Left hindlimb (tissue), 1 donor: ENCODE measurements at regions not wholly inside any gene's neighbourhood (a gene's known extent, or its start where the extent isn't known, plus 50 kb on each side); places are given as distances from the start of the nearest gene placed in this dataset.

ENCODE experiments used
- DNase-seq: peaks from one replicate; pipeline ENCODE4 v3.0.0-alpha.2; 2018

GRCh38 chr12:30428098-30428497, 267.6 kb downstream of the IPO8 start:
- DNase-seq: no peak

DNA sequence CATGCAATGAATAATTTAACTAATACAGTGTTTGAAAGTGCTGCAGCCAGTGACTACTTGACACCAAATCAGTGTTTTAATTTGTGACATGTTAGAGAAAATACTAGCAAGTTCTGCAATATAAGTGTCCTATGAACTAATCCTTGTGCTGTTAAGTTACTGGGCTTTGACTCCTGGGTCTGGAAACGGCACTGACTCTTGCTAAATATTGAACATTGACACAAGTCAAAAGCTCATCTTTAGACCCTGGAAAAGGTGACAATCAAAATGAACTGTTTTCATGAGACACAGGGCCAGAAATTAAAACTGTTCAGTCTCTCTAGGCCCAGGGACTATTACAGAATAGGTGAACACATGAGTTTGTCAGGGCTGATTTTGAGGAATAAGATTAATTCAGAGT, 268.1 kb downstream of the IPO8 start:
- DNase-seq: no peak

- DNase-seq: no peak
These were observed 270.2 kb downstream of the IPO8 start for GRCh38 chr12:30425445-30425844.

- no peak for DNase-seq
These were observed 272.3 kb downstream of the IPO8 start for GRCh38 chr12:30423330-30423729.

DNA sequence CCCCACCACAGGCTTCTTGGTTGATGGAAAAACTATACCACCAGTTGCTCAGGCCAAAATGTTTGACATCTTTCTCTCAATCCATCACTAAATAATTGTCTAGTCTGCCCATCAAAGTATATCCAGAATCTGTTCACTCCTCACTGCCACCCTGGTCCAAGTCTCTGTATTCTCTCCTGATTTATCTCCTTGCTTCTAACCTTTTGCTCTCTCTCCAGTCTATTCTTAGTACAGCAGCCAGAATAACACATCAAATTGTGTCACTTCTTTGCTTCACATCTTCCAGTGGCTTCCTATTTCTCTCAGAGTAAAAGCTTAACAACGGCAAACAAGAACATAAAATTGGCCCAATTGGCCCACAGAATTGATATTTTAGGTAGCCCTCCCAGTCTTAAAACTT, 272.8 kb downstream of the IPO8 start:
- DNase-seq: no peak

DNA sequence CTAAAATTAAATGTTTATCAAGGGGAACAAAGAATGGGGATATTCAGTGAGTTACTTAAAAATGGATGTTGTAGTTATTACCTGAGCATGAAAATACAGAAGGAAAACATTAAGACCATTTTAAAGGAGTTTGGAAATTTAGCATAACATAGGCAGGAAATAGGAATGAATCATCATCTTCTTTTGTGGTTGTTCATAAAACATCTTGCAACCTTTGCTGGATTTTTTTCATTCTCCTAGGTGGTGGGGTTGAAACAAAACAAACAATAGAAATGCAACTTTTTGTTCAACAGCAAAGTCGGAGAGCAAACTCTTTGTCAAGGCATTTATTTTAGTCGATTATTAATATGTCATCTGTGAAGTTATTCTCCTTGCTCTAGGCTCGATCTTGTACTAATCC, 275.1 kb downstream of the IPO8 start:
- DNase-seq: no peak

GRCh38 chr12:30417697-30418231, 277.9 kb downstream of the IPO8 start:
- no peak for DNase-seq

- DNase-seq: no peak
These were observed 279.0 kb downstream of the IPO8 start for GRCh38 chr12:30416631-30417030.

GRCh38 chr12:30415777-30416176, 279.9 kb downstream of the IPO8 start:
- no peak for DNase-seq

- DNase-seq: no peak
These were observed 281.2 kb downstream of the IPO8 start for GRCh38 chr12:30414507-30414906.

GRCh38 chr12:30400349-30400748, 295.3 kb downstream of the IPO8 start:
- DNase-seq: no peak

GRCh38 chr12:30399859-30400258, 295.8 kb downstream of the IPO8 start:
- no peak for DNase-seq

- no peak for DNase-seq
These were observed 299.1 kb downstream of the IPO8 start for GRCh38 chr12:30396576-30396975.

DNA sequence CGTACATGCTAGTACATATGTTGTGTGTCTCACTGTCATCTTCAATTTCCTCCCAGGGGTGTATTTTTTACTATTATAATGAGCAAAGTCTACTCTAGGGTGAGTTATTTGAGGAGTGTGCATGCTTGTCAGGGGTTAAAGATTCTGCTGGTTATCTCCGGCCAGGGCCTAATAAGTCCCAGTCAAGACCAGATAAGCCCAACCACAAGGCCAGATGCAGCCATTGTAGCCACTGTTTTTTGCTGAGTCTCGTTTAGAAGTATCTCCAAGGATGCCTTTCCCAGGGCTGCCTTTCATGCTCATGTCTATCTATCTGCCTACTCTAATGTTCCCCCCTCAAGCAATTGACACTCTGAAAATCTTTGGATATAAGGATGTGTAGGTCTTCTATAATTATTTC, 300.5 kb downstream of the IPO8 start:
- DNase-seq: no peak

GRCh38 chr12:30391766-30392366, 303.8 kb downstream of the IPO8 start:
- no peak for DNase-seq

DNA sequence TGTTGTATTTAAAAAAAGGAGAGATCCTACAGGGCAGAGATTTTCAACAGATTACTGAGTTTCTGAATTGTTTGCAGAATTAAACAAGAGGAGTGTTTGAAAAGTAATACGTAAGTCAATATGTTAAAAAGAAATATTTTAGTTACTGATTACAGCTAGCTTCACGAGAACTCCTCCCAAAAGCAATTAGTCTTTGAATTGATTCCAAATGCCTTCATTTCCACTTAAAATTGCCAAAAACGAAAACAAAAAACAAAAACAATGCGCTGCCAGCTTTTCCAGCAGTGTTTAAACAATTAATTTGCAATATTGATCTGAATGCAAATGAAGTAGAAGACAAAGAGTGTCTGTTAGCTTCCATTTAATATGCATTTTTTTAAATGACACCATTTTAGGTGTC, 310.0 kb downstream of the IPO8 start:
- DNase-seq: no peak

GRCh38 chr12:30384976-30385375, 310.7 kb downstream of the IPO8 start:
- no peak for DNase-seq

GRCh38 chr12:30378307-30378706, 317.4 kb downstream of the IPO8 start:
- no peak for DNase-seq

DNA sequence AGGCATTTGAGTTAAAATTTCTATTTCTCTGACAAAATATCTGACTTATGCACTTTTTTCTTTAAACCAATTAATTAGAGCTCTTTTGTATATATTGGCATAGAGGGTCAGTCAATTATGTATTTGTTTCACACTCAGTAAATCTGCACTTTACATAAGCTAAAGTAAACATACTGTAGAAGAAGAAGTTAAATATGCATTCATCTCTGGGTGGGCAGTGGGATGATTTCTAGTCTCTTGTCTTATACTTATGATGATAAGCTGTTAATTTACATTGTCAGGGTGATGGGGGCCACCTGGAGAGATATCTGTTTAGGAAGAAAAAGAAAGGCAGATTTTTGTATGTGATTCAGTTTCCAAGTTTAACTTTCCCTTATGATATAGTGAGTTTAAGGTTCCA, 330.8 kb downstream of the IPO8 start:
- no peak for DNase-seq

GRCh38 chr12:30361145-30361544, 334.5 kb downstream of the IPO8 start:
- DNase-seq: no peak

DNA sequence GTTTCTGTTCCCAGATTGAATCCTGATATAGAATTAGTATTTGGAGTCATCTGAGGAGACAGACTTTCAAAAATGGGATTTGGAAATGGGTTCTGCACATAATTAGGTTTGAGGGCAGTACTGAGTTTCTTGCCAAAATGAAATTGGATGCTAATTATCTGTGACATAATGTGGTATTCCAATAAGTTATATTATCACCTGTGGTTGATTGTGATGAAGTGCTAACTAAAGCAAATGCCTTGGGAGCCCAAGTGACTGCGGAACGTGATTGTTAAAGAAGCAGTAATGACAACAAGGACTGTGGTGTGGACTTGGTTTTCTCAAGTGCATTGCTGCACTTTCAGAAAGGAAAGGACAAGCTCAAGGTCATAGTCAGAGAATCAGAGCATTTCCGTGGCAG, 337.0 kb downstream of the IPO8 start:
- DNase-seq: no peak

GRCh38 chr12:30357766-30358490, 337.7 kb downstream of the IPO8 start:
- no peak for DNase-seq

GRCh38 chr12:30345744-30346471, 349.8 kb downstream of the IPO8 start:
- no peak for DNase-seq

DNA sequence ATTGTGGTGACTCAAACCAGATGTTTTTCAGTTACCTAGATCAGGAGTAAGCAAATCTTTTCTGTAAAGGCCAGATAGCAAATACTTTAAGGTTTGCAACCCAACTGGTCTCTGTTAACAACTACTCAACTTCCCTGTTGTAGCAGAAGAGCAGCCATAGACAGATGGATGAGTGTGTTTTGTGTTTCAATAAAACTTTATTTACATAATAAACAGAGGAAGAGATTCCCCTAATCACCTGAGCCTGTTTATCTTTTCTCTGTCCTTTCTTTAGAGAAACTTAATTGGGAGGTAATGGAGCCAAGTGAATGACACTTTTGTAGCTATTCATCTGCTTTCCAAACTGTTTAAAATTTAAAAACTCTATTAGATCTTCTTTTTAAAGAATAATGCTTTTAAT, 365.1 kb downstream of the IPO8 start:
- DNase-seq: no peak
